Activated CD4-positive, alpha-beta T cell treated with anti-CD3 and anti-CD28 coated beads, Interleukin-2, amount 10 ng/mL, durations not matched to agents 7 days and 5 days (primary cell): ENCODE measurements at regions not wholly inside any gene's neighbourhood (a gene's known extent, or its start where the extent isn't known, plus 50 kb on each side); places are given as distances from the start of the nearest gene placed in this dataset.

Experiments
- CTCF ChIA-PET: fragments of 350-600 bp; sonication (Branson Sonifier 250); formaldehyde crosslinking; loops from one replicate; lab custom pipeline; 2021; ENCODE audit warnings: antibody characterized with exemption; lab: Charles Lee
- POLR2A ChIA-PET: fragments of 350-600 bp; sonication (Branson Sonifier 250); formaldehyde crosslinking; loops from one replicate; lab custom pipeline; 2021; ENCODE audit warnings: antibody characterized with exemption; lab: Charles Lee
- DNase-seq: peaks from one replicate; pipeline ENCODE4 v3.0.0-alpha.2; 2020
- H3K27ac Mint-ChIP-seq: one replicate; pipeline ENCODE4 v1.8.0; 2021; ENCODE audit warnings: mild to moderate bottlenecking, moderate library complexity, mixed read lengths
- H3K27me3 Mint-ChIP-seq: one replicate; pipeline ENCODE4 v1.8.0; 2021; ENCODE audit warnings: mixed read lengths
- H3K36me3 Mint-ChIP-seq: one replicate; pipeline ENCODE4 v1.8.0; 2021; ENCODE audit warnings: low read depth, mixed read lengths
- H3K4me1 Mint-ChIP-seq: one replicate; pipeline ENCODE4 v1.8.0; 2021; ENCODE audit warnings: mixed read lengths
- H3K4me3 Mint-ChIP-seq: one replicate; pipeline ENCODE4 v1.8.0; 2021; ENCODE audit warnings: mild to moderate bottlenecking, moderate library complexity, mixed read lengths
- H3K9me3 Mint-ChIP-seq: one replicate; pipeline ENCODE4 v1.8.0; 2021; ENCODE audit warnings: mixed read lengths

GRCh38 chr15:81948751-81949150 is 97.1 kb downstream of the MEX3B start:
- Mint-ChIP-seq H3K4me1 (peaks cover 4% of the 10 kb centered on the region), H3K4me3 (no peak overlapping the region), H3K9me3 (no peaks in the 10 kb centered on the region), H3K27ac (no peak overlapping the region), H3K36me3 (no peaks in the 10 kb centered on the region), H3K27me3 (no peaks in the 10 kb centered on the region)
- ChIA-PET CTCF (interaction anchor here (0.6 kb wide), 1 partner anchor 243 kb away, joined by 4 read pairs; no protein-coding TSS in a partner anchor), POLR2A (no interaction called here)
- no peak for DNase-seq

DNA sequence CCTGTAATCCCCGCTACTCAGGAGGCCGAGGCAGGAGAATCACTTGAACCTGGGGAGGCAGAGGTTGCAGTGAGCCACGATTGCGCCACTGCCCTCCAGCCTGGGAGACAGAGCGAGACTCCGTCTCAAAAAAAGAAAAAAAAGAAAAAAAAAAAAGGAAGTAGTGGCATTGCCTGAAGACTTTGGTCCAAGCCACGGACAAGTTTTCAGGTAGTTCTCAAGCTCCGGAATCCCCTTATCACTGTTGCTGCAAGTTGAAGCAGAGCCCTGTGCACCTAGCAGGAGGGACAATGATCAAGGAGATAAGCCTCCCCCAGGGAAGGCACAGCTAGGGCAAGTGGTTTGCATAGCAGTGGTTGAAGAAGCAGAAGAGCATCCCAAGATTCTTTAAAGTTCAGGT is 97.6 kb downstream of the MEX3B start:
- no peak overlapping the region for H3K4me3 Mint-ChIP-seq
- H3K36me3 Mint-ChIP-seq, result no peaks in the 10 kb centered on the region
- H3K4me1 Mint-ChIP-seq, result peaks cover 4% of the 10 kb centered on the region
- no peaks in the 10 kb centered on the region for H3K9me3 Mint-ChIP-seq
- POLR2A ChIA-PET, result no interaction called here
- CTCF ChIA-PET, result interaction anchor here (0.6 kb wide), 1 partner anchor 242 kb away, joined by 4 read pairs; no protein-coding TSS in a partner anchor
- no peaks in the 10 kb centered on the region for H3K27me3 Mint-ChIP-seq
- no peak for DNase-seq
- H3K27ac Mint-ChIP-seq, result no peak overlapping the region

- no peak overlapping the region for H3K4me3 Mint-ChIP-seq
- H3K27ac Mint-ChIP-seq, result no peak overlapping the region
- DNase-seq, result no peak
- H3K9me3 Mint-ChIP-seq, result no peaks in the 10 kb centered on the region
- H3K27me3 Mint-ChIP-seq, result no peaks in the 10 kb centered on the region
- ChIA-PET POLR2A (no interaction called here), CTCF (no interaction called here)
- peaks cover 4% of the 10 kb centered on the region for H3K4me1 Mint-ChIP-seq
- no peaks in the 10 kb centered on the region for H3K36me3 Mint-ChIP-seq
Observed at GRCh38 chr15:81947548-81947947, 98.3 kb downstream of the MEX3B start.

GRCh38 chr15:81945014-81945615 is 100.7 kb downstream of the MEX3B start:
- ChIA-PET POLR2A (no interaction called here), CTCF (no interaction called here)
- Mint-ChIP-seq H3K27me3 (no peaks in the 10 kb centered on the region), H3K36me3 (no peaks in the 10 kb centered on the region), H3K27ac (no peak overlapping the region), H3K4me3 (no peak overlapping the region), H3K4me1 (peaks cover 4% of the 10 kb centered on the region), H3K9me3 (peaks cover 2% of the 10 kb centered on the region)
- no peak for DNase-seq

GRCh38 chr15:81942655-81943195 is 103.1 kb downstream of the MEX3B start:
- no peaks in the 10 kb centered on the region for H3K4me1 Mint-ChIP-seq
- H3K27me3 Mint-ChIP-seq, result peaks cover 1% of the 10 kb centered on the region
- H3K36me3 Mint-ChIP-seq, result no peaks in the 10 kb centered on the region
- peaks cover 7% of the 10 kb centered on the region for H3K9me3 Mint-ChIP-seq
- no peak overlapping the region for H3K4me3 Mint-ChIP-seq
- ChIA-PET CTCF (no interaction called here), POLR2A (no interaction called here)
- no peak for DNase-seq
- no peak overlapping the region for H3K27ac Mint-ChIP-seq

GRCh38 chr15:81942157-81942556 is 103.7 kb downstream of the MEX3B start:
- H3K9me3 Mint-ChIP-seq, result peaks cover 7% of the 10 kb centered on the region
- ChIA-PET CTCF (no interaction called here), POLR2A (no interaction called here)
- H3K27me3 Mint-ChIP-seq, result peaks cover 7% of the 10 kb centered on the region
- H3K27ac Mint-ChIP-seq, result no peak overlapping the region
- no peaks in the 10 kb centered on the region for H3K4me1 Mint-ChIP-seq
- no peak for DNase-seq
- H3K36me3 Mint-ChIP-seq, result no peaks in the 10 kb centered on the region
- H3K4me3 Mint-ChIP-seq, result no peak overlapping the region

- peaks cover 7% of the 10 kb centered on the region for H3K9me3 Mint-ChIP-seq
- ChIA-PET POLR2A (interaction anchor here (0.6 kb wide), 1 partner anchor 92 kb away, joined by 3 read pairs; no protein-coding TSS in a partner anchor), CTCF (no interaction called here)
Observed at GRCh38 chr15:81941479-81941878, 104.3 kb downstream of the MEX3B start.

DNA sequence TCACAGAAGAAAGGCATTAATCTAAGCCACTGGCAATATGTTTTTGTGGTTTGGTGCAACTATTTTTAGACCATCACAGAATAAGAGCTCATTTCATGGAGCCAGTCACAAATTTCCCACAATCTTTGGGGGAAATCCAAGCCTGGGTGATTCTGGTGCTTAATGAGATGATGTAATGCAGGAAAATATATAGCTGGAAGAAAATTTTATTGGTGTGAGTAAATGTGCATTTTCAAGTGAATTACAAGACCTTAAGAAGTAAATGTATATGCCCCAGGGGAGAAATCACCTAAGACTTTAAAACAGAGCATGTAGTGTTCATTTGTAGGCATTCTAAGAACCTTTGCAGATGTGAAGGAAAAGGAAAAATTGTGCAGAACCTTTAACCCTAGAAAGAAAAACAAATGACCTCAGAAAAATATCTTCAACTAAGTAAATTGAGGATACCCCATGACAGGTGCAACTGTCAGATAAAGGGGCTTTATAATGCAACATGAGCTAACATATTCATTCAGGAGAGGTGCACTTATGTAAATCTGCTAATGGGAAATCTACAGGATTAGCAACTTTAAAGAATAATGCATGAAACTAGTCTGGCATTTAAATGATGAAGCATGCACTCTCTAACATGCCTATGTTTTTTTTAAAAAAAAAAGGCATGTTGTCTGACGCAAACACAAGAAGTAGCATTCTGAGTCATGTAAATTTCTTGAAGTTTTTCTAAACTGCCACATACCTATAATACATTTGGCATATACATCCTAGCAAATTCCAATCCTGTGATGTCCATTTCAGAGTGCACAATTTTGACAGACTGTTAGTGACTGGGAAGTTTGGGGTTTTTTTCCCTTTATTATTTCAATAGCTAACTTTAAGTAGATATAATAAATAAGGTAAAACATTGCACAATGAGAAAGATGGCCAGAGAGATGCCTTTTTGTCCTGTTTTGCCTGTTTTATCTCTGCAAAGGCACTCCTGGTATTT is 105.1 kb downstream of the MEX3B start:
- no peaks in the 10 kb centered on the region for H3K36me3 Mint-ChIP-seq
- H3K27me3 Mint-ChIP-seq, result peaks cover 7% of the 10 kb centered on the region
- ChIA-PET POLR2A (interaction anchor here (0.6 kb wide), 2 partner anchors 91 to 111 kb away, joined by 3 read pairs; no protein-coding TSS in a partner anchor), CTCF (no interaction called here)
- peaks cover 7% of the 10 kb centered on the region for H3K9me3 Mint-ChIP-seq
- H3K4me3 Mint-ChIP-seq, result no peak overlapping the region
- H3K4me1 Mint-ChIP-seq, result no peaks in the 10 kb centered on the region
- DNase-seq, result no peak
- H3K27ac Mint-ChIP-seq, result no peak overlapping the region

More at GRCh38 chr15:81941479-81941878, 104.3 kb downstream of the MEX3B start:
- Mint-ChIP-seq H3K4me1 (no peaks in the 10 kb centered on the region), H3K27ac (no peak overlapping the region), H3K4me3 (no peak overlapping the region), H3K27me3 (peaks cover 7% of the 10 kb centered on the region), H3K36me3 (no peaks in the 10 kb centered on the region)
- DNase-seq, result no peak

- H3K36me3 Mint-ChIP-seq, result no peaks in the 10 kb centered on the region
- peaks cover 7% of the 10 kb centered on the region for H3K9me3 Mint-ChIP-seq
- peak; percentile 34 for DNase-seq
- H3K4me1 Mint-ChIP-seq, result no peaks in the 10 kb centered on the region
- no peak overlapping the region for H3K27ac Mint-ChIP-seq
- POLR2A ChIA-PET, result no interaction called here
- CTCF ChIA-PET, result no interaction called here
- no peak overlapping the region for H3K4me3 Mint-ChIP-seq
- peaks cover 7% of the 10 kb centered on the region for H3K27me3 Mint-ChIP-seq
Observed at GRCh38 chr15:81939604-81940440, 106.0 kb downstream of the MEX3B start.

GRCh38 chr15:81937189-81937588 is 108.6 kb downstream of the MEX3B start:
- ChIA-PET POLR2A (no interaction called here), CTCF (no interaction called here)
- Mint-ChIP-seq H3K9me3 (peaks cover 7% of the 10 kb centered on the region), H3K4me3 (no peak overlapping the region), H3K27ac (no peak overlapping the region), H3K36me3 (no peaks in the 10 kb centered on the region), H3K4me1 (no peaks in the 10 kb centered on the region), H3K27me3 (peaks cover 7% of the 10 kb centered on the region)
- no peak for DNase-seq

- Mint-ChIP-seq H3K4me3 (no peak overlapping the region), H3K27me3 (no peaks in the 10 kb centered on the region), H3K27ac (no peak overlapping the region), H3K36me3 (no peaks in the 10 kb centered on the region), H3K4me1 (no peaks in the 10 kb centered on the region), H3K9me3 (no peaks in the 10 kb centered on the region)
- DNase-seq, result no peak
- ChIA-PET POLR2A (no interaction called here), CTCF (interaction anchor here (1.2 to 1.5 kb wide), 2 partner anchors 16 to 62 kb away, joined by 3 read pairs; no protein-coding TSS in a partner anchor)
Observed at GRCh38 chr15:81930582-81931369, 115.0 kb downstream of the MEX3B start.

DNA sequence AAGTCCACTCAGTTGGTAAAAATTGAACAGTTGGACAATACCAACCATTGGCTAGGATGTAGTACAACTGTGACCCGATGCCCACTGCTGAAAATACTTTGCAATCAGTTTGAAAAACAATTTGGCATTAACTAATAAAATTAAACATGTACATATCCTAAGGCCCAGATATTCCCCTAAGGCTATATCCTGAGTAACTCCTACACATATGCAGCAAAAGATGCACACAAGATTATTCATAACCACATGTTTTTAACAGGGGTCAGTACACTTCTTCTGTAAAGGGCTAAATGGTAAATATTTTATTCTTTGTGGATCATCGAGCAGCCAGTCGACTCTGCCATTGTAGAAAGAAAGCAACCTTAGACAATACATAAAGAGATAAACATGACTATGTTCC is 116.3 kb downstream of the MEX3B start:
- POLR2A ChIA-PET, result no interaction called here
- Mint-ChIP-seq H3K4me1 (no peaks in the 10 kb centered on the region), H3K4me3 (no peak overlapping the region), H3K36me3 (no peaks in the 10 kb centered on the region), H3K27me3 (no peaks in the 10 kb centered on the region), H3K27ac (no peak overlapping the region), H3K9me3 (no peaks in the 10 kb centered on the region)
- CTCF ChIA-PET, result no interaction called here
- DNase-seq, result no peak
